ENCODE measurements at regions not wholly inside any gene's neighbourhood (a gene's known extent, or its start where the extent isn't known, plus 50 kb on each side); places are given as distances from the start of the nearest gene placed in this dataset.

- no peak overlapping the region for H3K4me3 ChIP-seq (ENCODE audit: low read depth, low read length)
- no peak overlapping the region for H3K27ac ChIP-seq (ENCODE audit: low read depth, low read length)
- ChIA-PET POLR2A (no interaction called here), CTCF (no interaction called here)
- peaks cover 4% of the 10 kb centered on the region for H3K27me3 ChIP-seq (ENCODE audit: control insufficient read depth, insufficient read depth, low read length)
- TF ChIP-seq CTCF (IDR thresholded peaks at IDR 0.05; ENCODE audit: low read depth, low read length), result no peak
- H3K9me3 ChIP-seq (ENCODE audit: control insufficient read depth, insufficient read depth, low read length), result peaks cover 4% of the 10 kb centered on the region; the same call in 1 of the 2 replicates
- DNase-seq (ENCODE audit: low read depth, low spot score), result no peak
Observed at GRCh38 chr10:78938695-78939672, 129.8 kb upstream of the ZMIZ1 start.

GRCh38 chr10:78942091-78942501 lies 126.7 kb upstream of the ZMIZ1 start:
- ChIA-PET POLR2A (no interaction called here), CTCF (no interaction called here)
- H3K4me3 ChIP-seq (ENCODE audit: low read depth, low read length), result no peak overlapping the region
- H3K9me3 ChIP-seq (ENCODE audit: control insufficient read depth, insufficient read depth, low read length), result peaks cover 4% of the 10 kb centered on the region; the same call in 1 of the 2 replicates
- DNase-seq (ENCODE audit: low read depth, low spot score), result no peak
- peaks cover 4% of the 10 kb centered on the region for H3K27me3 ChIP-seq (ENCODE audit: control insufficient read depth, insufficient read depth, low read length)
- TF ChIP-seq CTCF (IDR thresholded peaks at IDR 0.05; ENCODE audit: low read depth, low read length), result no peak
- H3K27ac ChIP-seq (ENCODE audit: low read depth, low read length), result no peak overlapping the region

DNA sequence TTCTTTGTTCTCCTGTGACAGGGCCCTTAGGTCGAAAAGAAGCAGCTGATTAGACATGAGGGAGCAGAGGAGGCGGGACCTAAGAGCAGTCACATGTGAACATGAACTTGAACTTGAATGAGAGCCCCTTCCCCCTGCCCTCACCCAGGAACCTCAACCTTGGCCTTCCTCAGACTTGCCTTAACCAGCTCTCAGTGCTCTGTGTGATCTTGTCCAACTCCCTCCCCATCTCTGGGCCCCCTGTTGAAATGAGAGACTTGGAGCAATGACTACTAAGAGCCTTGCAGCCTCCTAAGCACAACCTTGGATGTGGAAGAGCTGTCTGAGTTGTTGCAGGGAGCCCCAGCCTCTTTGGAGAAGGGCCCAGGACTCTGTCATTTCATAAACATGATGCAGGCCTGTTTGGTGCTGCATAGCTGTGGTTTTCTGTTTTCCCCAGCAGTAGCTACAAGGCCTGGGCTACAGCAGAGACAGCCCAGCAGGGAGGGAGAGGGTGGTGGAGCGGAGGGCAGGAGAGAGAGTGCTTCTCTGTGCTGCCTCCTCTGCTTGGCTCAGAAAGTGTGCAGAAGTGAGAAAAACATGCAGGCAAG lies 123.9 kb upstream of the ZMIZ1 start:
- ChIA-PET CTCF (interaction anchor here (0.7 to 1.5 kb wide), 5 partner anchors 10 to 898 kb away, joined by 3 to 5 read pairs (median 3); no protein-coding TSS in a partner anchor), POLR2A (interaction anchor here (0.6 to 2.1 kb wide), 7 partner anchors 8 to 131 kb away, joined by 3 to 22 read pairs (median 4); no protein-coding TSS in a partner anchor)
- Histone ChIP-seq H3K4me3 (ENCODE audit: low read depth, low read length) (no peak overlapping the region), H3K27me3 (ENCODE audit: control insufficient read depth, insufficient read depth, low read length) (peaks cover 4% of the 10 kb centered on the region), H3K27ac (ENCODE audit: low read depth, low read length) (peak overlapping the region; percentile 78), H3K9me3 (ENCODE audit: control insufficient read depth, insufficient read depth, low read length) (peaks cover 4% of the 10 kb centered on the region; the same call in 1 of the 2 replicates)
- peak; percentile 12; the same call in 1 of the 2 replicates for TF ChIP-seq CTCF (IDR thresholded peaks at IDR 0.05; ENCODE audit: low read depth, low read length)
- DNase-seq (ENCODE audit: low read depth, low spot score), result peak; percentile 95

- no peak for DNase-seq (ENCODE audit: low read depth, low spot score)
- Histone ChIP-seq H3K27me3 (ENCODE audit: control insufficient read depth, insufficient read depth, low read length) (peaks cover 4% of the 10 kb centered on the region), H3K27ac (ENCODE audit: low read depth, low read length) (no peak overlapping the region), H3K9me3 (ENCODE audit: control insufficient read depth, insufficient read depth, low read length) (peaks cover 4% of the 10 kb centered on the region; the same call in 1 of the 2 replicates), H3K4me3 (ENCODE audit: low read depth, low read length) (no peak overlapping the region)
- TF ChIP-seq CTCF (IDR thresholded peaks at IDR 0.05; ENCODE audit: low read depth, low read length), result no peak
- ChIA-PET CTCF (interaction anchor here (1.0 to 1.2 kb wide), 2 partner anchors 28 to 898 kb away, joined by 3 to 4 read pairs; no protein-coding TSS in a partner anchor), POLR2A (interaction anchor here (1.5 to 2.1 kb wide), 2 partner anchors 15 to 28 kb away, joined by 6 to 22 read pairs; no protein-coding TSS in a partner anchor)
Observed at GRCh38 chr10:78945838-78946237, 122.9 kb upstream of the ZMIZ1 start.
